ENCODE measurements at regions not wholly inside any gene's neighbourhood (a gene's known extent, or its start where the extent isn't known, plus 50 kb on each side); places are given as distances from the start of the nearest gene placed in this dataset.

- Mint-ChIP-seq H3K4me1 (no peaks in the 10 kb centered on the region), H3K27me3 (peaks cover 41% of the 10 kb centered on the region), H3K4me3 (no peak overlapping the region), H3K27ac (no peak overlapping the region), H3K36me3 (no peaks in the 10 kb centered on the region), H3K9me3 (no peaks in the 10 kb centered on the region)
- DNase-seq: no peak
- CTCF ChIA-PET: no interaction called here
These were observed 233.1 kb downstream of the GADD45G start for GRCh38 chr9:89837934-89838310.

GRCh38 chr9:89838621-89839020 is 233.8 kb downstream of the GADD45G start:
- no peak for DNase-seq
- H3K9me3 Mint-ChIP-seq: no peaks in the 10 kb centered on the region
- no peaks in the 10 kb centered on the region for H3K4me1 Mint-ChIP-seq
- H3K27ac Mint-ChIP-seq: no peak overlapping the region
- H3K27me3 Mint-ChIP-seq: peaks cover 41% of the 10 kb centered on the region
- no peaks in the 10 kb centered on the region for H3K36me3 Mint-ChIP-seq
- H3K4me3 Mint-ChIP-seq: no peak overlapping the region
- CTCF ChIA-PET: no interaction called here

GRCh38 chr9:89839449-89839848 is 234.6 kb downstream of the GADD45G start:
- Mint-ChIP-seq H3K4me3 (no peak overlapping the region), H3K27me3 (peaks cover 41% of the 10 kb centered on the region), H3K4me1 (no peaks in the 10 kb centered on the region), H3K9me3 (no peaks in the 10 kb centered on the region), H3K27ac (no peak overlapping the region), H3K36me3 (no peaks in the 10 kb centered on the region)
- CTCF ChIA-PET: interaction anchor here (0.7 to 0.9 kb wide), 2 partner anchors 13 to 237 kb away, joined by 3 read pairs; no protein-coding TSS in a partner anchor
- DNase-seq: no peak

DNA sequence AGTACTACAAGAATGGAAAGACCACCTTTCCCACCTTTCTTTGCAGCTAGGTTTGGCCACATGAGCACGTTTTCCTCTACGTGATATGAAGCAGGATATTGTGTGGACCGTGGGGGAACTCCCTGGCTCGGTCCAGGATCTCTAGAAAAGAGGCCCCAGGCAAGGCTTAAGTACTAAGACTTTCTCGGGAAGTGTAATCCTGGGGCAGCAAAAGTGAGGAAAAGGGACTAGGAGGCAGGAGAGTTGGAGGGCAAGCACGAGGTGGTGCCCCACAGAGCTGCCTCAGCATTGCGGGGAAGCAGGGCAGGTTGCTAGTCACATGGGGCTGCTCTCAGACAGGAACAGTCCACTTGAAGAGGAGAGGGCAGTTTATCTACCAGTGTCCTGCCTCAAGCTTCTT is 235.1 kb downstream of the GADD45G start:
- DNase-seq: no peak
- Mint-ChIP-seq H3K4me1 (no peaks in the 10 kb centered on the region), H3K36me3 (no peaks in the 10 kb centered on the region), H3K27ac (no peak overlapping the region), H3K27me3 (peaks cover 41% of the 10 kb centered on the region), H3K9me3 (no peaks in the 10 kb centered on the region), H3K4me3 (no peak overlapping the region)
- CTCF ChIA-PET: interaction anchor here (0.9 kb wide), 1 partner anchor 237 kb away, joined by 3 read pairs; no protein-coding TSS in a partner anchor

GRCh38 chr9:89841456-89841855 is 236.6 kb downstream of the GADD45G start:
- Mint-ChIP-seq H3K27ac (no peak overlapping the region), H3K36me3 (no peaks in the 10 kb centered on the region), H3K4me3 (no peak overlapping the region), H3K9me3 (no peaks in the 10 kb centered on the region), H3K4me1 (no peaks in the 10 kb centered on the region), H3K27me3 (peaks cover 47% of the 10 kb centered on the region)
- no peak for DNase-seq
- CTCF ChIA-PET: no interaction called here

DNA sequence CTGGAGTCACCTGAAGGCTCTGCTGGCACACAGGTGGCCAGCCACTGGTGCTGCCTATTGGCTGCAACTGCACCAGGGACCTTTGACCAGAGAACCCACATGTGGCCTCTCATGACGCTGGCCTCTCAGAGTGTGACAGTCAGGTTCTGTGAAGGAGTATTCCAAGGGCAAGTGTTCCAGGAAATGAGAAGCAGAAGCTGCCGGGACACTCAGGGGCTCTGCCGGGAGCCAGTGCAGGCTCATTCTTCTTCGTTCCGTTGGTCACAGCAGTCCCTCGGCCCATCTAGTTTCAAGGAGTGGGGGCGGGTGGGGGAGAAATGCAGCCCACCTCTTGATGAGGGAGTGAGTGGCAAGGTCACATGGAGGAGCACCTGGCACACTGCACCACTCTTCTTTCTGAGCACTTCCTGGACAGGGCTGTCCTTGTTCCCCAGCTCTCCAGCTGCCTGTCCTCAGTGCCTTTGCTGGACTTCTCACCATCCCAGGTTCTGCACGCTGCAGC is 237.5 kb downstream of the GADD45G start:
- Mint-ChIP-seq H3K4me1 (no peaks in the 10 kb centered on the region), H3K9me3 (no peaks in the 10 kb centered on the region), H3K27me3 (peaks cover 53% of the 10 kb centered on the region), H3K27ac (no peak overlapping the region), H3K4me3 (no peak overlapping the region), H3K36me3 (no peaks in the 10 kb centered on the region)
- no peak for DNase-seq
- CTCF ChIA-PET: no interaction called here

DNA sequence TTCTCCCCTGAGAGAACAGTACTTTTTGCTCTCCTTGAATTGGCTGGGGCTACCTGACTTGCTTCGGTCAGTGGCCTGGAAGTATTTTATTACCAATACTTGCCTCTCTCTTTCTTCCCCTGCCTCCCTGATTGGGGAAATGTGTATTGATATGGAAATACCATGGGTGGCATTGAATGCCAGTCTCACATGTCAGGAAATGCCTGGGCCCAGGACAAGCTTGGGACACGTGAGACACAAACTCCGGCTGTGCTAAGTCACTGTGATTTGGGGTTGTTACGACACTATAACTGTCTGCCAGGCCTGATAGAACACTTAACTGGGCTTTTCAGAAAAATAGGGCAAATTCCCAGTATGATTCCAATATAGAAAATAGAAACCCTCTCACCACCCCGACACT is 238.3 kb downstream of the GADD45G start:
- CTCF ChIA-PET: no interaction called here
- no peaks in the 10 kb centered on the region for H3K9me3 Mint-ChIP-seq
- H3K27me3 Mint-ChIP-seq: peaks cover 53% of the 10 kb centered on the region
- H3K36me3 Mint-ChIP-seq: no peaks in the 10 kb centered on the region
- no peak overlapping the region for H3K27ac Mint-ChIP-seq
- H3K4me1 Mint-ChIP-seq: no peaks in the 10 kb centered on the region
- DNase-seq: no peak
- H3K4me3 Mint-ChIP-seq: no peak overlapping the region

DNA sequence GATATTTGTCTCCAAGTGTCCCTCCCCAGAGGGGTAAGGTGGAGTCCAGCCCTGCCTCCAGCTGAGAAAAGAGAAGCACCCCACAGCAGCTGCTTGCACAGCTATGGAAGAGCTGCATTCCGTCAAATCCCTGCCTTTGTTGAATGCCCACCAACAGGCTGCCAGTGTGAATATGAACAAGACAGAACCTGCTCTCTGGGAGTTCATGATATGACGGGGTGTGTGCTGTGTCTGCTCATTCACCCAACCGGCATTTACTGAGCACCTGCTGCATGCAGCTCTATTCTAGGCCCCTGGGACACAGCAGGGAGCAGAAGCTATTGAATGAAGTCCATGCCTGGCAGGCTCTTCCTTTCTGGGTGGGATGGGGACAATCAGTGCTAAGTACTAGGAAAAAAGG is 238.8 kb downstream of the GADD45G start:
- Mint-ChIP-seq H3K9me3 (no peaks in the 10 kb centered on the region), H3K27ac (no peak overlapping the region), H3K36me3 (no peaks in the 10 kb centered on the region), H3K4me3 (no peak overlapping the region), H3K27me3 (peaks cover 53% of the 10 kb centered on the region), H3K4me1 (no peaks in the 10 kb centered on the region)
- DNase-seq: no peak
- CTCF ChIA-PET: no interaction called here

DNA sequence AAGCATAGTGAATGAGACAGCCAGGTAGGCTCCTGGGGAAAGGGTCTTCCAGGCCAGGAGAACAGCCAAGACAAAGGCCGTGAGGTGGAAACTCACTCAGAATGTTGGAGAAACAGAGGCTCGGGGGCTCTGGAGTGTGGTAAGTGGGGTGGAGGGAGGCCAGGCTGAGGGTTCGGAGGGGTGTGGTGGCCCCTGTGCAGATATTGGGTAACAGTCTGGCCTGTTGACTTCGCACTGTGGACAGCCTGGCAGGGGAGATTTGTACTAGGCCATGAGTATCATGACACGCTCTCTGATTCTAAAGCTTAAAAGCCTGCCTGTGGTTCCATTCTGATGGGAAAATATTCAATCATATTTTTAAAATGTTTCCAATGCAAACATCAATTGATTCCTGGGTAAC is 239.3 kb downstream of the GADD45G start:
- DNase-seq: no peak

GRCh38 chr9:89844535-89844934 is 239.7 kb downstream of the GADD45G start:
- H3K27me3 Mint-ChIP-seq: peaks cover 49% of the 10 kb centered on the region
- H3K4me3 Mint-ChIP-seq: no peak overlapping the region
- CTCF ChIA-PET: no interaction called here
- DNase-seq: no peak
- no peak overlapping the region for H3K27ac Mint-ChIP-seq
- H3K4me1 Mint-ChIP-seq: no peaks in the 10 kb centered on the region
- H3K9me3 Mint-ChIP-seq: no peaks in the 10 kb centered on the region
- no peaks in the 10 kb centered on the region for H3K36me3 Mint-ChIP-seq

More for the DNA sequence above, 239.3 kb downstream of the GADD45G start:
- Mint-ChIP-seq H3K27me3 (peaks cover 53% of the 10 kb centered on the region), H3K4me3 (no peak overlapping the region), H3K27ac (no peak overlapping the region), H3K9me3 (no peaks in the 10 kb centered on the region), H3K36me3 (no peaks in the 10 kb centered on the region), H3K4me1 (no peaks in the 10 kb centered on the region)
- CTCF ChIA-PET: no interaction called here

DNA sequence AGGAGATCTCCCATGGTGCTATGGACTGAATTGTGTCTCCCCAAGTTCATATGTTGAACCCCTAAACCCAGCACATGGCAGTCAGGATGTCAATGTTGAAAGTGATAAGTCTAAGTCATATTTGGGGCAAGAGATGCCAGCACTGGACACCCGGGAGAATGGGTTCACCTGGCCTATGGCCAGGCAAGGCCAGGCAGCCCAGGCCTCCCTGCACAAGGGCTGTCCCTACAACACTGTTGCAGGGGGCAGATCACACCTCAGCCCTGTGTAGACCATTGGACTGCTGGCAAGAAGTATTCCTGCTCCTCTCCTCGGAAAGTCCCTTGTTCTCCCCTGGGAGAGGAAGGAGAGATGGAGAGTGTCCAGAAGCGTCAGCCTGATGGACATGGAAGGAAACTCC is 240.5 kb downstream of the GADD45G start:
- Mint-ChIP-seq H3K36me3 (no peaks in the 10 kb centered on the region), H3K27me3 (peaks cover 41% of the 10 kb centered on the region), H3K4me1 (no peaks in the 10 kb centered on the region), H3K9me3 (no peaks in the 10 kb centered on the region), H3K27ac (no peak overlapping the region), H3K4me3 (no peak overlapping the region)
- CTCF ChIA-PET: no interaction called here
- no peak for DNase-seq

DNA sequence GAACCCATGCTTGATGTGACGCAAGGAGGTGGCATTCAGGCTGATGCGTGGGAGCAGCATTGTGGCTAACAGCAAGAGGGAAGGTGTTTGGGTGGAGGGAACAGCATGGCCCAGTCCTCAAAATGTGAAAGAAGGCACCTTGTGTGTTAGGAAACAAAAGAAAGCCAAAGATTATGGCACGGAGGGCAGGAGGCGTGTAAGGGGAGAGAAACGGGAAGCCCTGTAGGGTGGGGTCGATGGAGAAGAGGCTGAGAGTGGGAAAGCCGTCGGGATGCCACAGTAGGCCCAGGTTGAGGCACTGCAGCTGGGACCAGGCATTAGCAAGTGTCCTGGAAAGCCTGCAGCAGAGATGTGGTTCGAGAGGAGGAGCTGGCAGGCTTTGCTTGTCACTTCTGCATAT is 241.1 kb downstream of the GADD45G start:
- H3K36me3 Mint-ChIP-seq: no peaks in the 10 kb centered on the region
- H3K27me3 Mint-ChIP-seq: peaks cover 41% of the 10 kb centered on the region
- CTCF ChIA-PET: no interaction called here
- H3K9me3 Mint-ChIP-seq: no peaks in the 10 kb centered on the region
- H3K4me1 Mint-ChIP-seq: no peaks in the 10 kb centered on the region
- no peak overlapping the region for H3K4me3 Mint-ChIP-seq
- H3K27ac Mint-ChIP-seq: no peak overlapping the region
- DNase-seq: no peak

DNA sequence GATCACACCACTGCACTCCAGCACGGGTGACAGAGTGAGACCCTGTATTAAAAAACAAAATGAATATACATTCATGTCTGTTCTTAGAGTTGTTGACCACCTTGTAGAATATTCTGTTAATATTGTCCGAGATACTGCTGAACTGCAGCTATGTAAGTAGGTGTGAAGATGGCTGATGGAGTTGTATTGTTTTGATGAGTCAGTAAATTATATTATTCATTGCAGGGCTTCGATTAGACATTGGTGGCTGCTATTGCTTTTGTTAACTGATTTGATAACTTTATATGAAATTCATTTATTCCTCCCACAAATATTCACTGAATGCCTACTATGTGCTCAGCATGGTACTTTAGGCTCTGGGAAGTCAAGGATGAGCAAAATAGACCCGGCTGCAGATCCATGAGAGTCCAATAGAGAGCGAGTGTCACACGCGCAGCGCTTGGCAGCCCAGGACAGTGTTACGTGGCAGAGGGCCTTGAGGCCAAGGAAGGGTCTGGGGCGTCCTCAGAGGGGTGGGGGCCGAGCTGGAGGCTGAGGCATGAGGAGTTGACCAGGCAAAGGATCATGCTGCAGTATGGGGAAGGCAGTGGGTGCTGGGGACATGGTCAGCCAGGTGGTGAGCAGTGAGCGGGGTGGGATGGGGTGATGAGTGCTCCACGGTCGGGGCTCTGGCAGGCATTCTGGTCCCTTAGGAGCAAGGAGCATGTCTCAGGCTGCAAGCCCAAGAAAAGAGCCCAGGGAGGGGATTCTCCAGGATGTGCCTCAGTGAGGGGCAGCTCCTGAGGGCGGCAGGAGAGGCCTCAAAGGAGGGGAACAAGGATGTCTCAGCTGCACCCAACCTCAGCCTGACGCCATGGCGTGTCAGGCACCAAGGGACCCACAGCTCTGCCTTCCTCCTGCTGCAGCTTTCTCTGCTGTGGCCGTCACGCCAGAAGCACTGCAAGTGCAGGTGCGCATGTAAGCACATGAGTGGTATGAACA is 243.5 kb downstream of the GADD45G start:
- DNase-seq: no peak
- peaks cover 30% of the 10 kb centered on the region for H3K27me3 Mint-ChIP-seq
- H3K9me3 Mint-ChIP-seq: no peaks in the 10 kb centered on the region
- H3K27ac Mint-ChIP-seq: no peak overlapping the region
- no peaks in the 10 kb centered on the region for H3K4me1 Mint-ChIP-seq
- H3K4me3 Mint-ChIP-seq: no peak overlapping the region
- no peaks in the 10 kb centered on the region for H3K36me3 Mint-ChIP-seq
- CTCF ChIA-PET: interaction anchor here (0.7 kb wide), 1 partner anchor 245 kb away, joined by 3 read pairs; no protein-coding TSS in a partner anchor

- CTCF ChIA-PET: no interaction called here
- DNase-seq: no peak
- Mint-ChIP-seq H3K36me3 (no peaks in the 10 kb centered on the region), H3K4me3 (no peak overlapping the region), H3K27me3 (peaks cover 36% of the 10 kb centered on the region), H3K4me1 (no peaks in the 10 kb centered on the region), H3K9me3 (no peaks in the 10 kb centered on the region), H3K27ac (no peak overlapping the region)
These were observed 244.3 kb downstream of the GADD45G start for GRCh38 chr9:89849096-89849495.

- Mint-ChIP-seq H3K4me3 (no peak overlapping the region), H3K36me3 (no peaks in the 10 kb centered on the region), H3K4me1 (no peaks in the 10 kb centered on the region), H3K27ac (no peak overlapping the region), H3K27me3 (peaks cover 47% of the 10 kb centered on the region), H3K9me3 (no peaks in the 10 kb centered on the region)
- DNase-seq: no peak
- CTCF ChIA-PET: no interaction called here
These were observed 245.3 kb downstream of the GADD45G start for GRCh38 chr9:89850153-89850552.

Measured in activated naive CD4-positive, alpha-beta T cell treated with anti-CD3 and anti-CD28 coated beads, Interleukin-2, amount 10 ng/mL, durations not matched to agents 7 days and 5 days (primary cell).